COLO668 (cell line): ENCODE measurements at regions not wholly inside any gene's neighbourhood (a gene's known extent, or its start where the extent isn't known, plus 50 kb on each side); places are given as distances from the start of the nearest gene placed in this dataset.
A peak's percentile ranks its signal among the peaks of the same experiment; 100 is the strongest.

Experiments used
- DNase-seq: peaks from one replicate; lab custom pipeline; 2025; ENCODE audit not compliant: unreplicated experiment; lab: John Stamatoyannopoulos, UW

- no peak for DNase-seq
Measured at GRCh38 chrX:69110116-69110530, 55.1 kb downstream of the PJA1 start.

GRCh38 chrX:69109706-69110105, 55.5 kb downstream of the PJA1 start:
- DNase-seq = no peak

- DNase-seq = no peak
Measured at GRCh38 chrX:69109036-69109663, 56.1 kb downstream of the PJA1 start.

GRCh38 chrX:69107747-69108401, 57.4 kb downstream of the PJA1 start:
- DNase-seq = no peak

- DNase-seq = no peak
Measured at GRCh38 chrX:69107231-69107739, 58.0 kb downstream of the PJA1 start.

GRCh38 chrX:69104756-69105434, 60.4 kb downstream of the PJA1 start:
- no peak for DNase-seq

- no peak for DNase-seq
Measured at GRCh38 chrX:69103539-69103938, 61.7 kb downstream of the PJA1 start.

- DNase-seq = no peak
Measured at GRCh38 chrX:69102612-69103194, 62.5 kb downstream of the PJA1 start.

GRCh38 chrX:69101683-69102251, 63.5 kb downstream of the PJA1 start:
- DNase-seq = no peak

- DNase-seq = no peak
Measured at GRCh38 chrX:69100478-69100877, 64.8 kb downstream of the PJA1 start.

GRCh38 chrX:69097451-69098236, 67.6 kb downstream of the PJA1 start:
- DNase-seq = no peak

GRCh38 chrX:69096963-69097362, 68.3 kb downstream of the PJA1 start:
- DNase-seq = no peak

GRCh38 chrX:69094977-69095669, 70.1 kb downstream of the PJA1 start:
- DNase-seq = no peak

- peak; percentile 1 for DNase-seq
Measured at GRCh38 chrX:69093960-69094871, 71.0 kb downstream of the PJA1 start.

- DNase-seq = no peak
Measured at GRCh38 chrX:69090022-69090421, 75.2 kb downstream of the PJA1 start.

- DNase-seq = no peak
Measured at GRCh38 chrX:69089203-69089602, 76.0 kb downstream of the PJA1 start.

GRCh38 chrX:69088171-69088938, 76.9 kb downstream of the PJA1 start:
- no peak for DNase-seq

- no peak for DNase-seq
Measured at GRCh38 chrX:69085826-69086225, 79.4 kb downstream of the PJA1 start.
